WTC11 (cell line): ENCODE measurements at regions not wholly inside any gene's neighbourhood (a gene's known extent, or its start where the extent isn't known, plus 50 kb on each side); places are given as distances from the start of the nearest gene placed in this dataset.

ENCODE experiments used
- ATAC-seq: fragments of 200-7000 bp; cut with Tn5 transposase; 2 replicates; pipeline ENCODE4 v1.10.0; 2021; ENCODE audit warnings: mild to moderate bottlenecking, moderate library complexity
- CTCF ChIA-PET: fragments of 300-600 bp; sonication (Branson Sonifier 250); formaldehyde crosslinking; loops from one replicate; lab custom pipeline; 2021; ENCODE audit warnings: antibody characterized with exemption; lab: Charles Lee
- POLR2A ChIA-PET: fragments of 350-600 bp; sonication (Branson Sonifier 250); formaldehyde crosslinking; loops from one replicate; lab custom pipeline; 2021; ENCODE audit warnings: antibody characterized with exemption; lab: Charles Lee
- DNase-seq: peaks from one replicate; pipeline ENCODE4 v3.0.0; 2021; ENCODE audit warnings: low spot score
- H3K27ac Mint-ChIP-seq: 2 replicates; pipeline ENCODE4 v1.8.0; 2021; ENCODE audit warnings: mixed read lengths
- H3K27me3 Mint-ChIP-seq: 2 replicates; pipeline ENCODE4 v1.8.0; 2021; ENCODE audit warnings: low read depth, mild to moderate bottlenecking, moderate library complexity, mixed read lengths
- H3K36me3 Mint-ChIP-seq: 2 replicates; pipeline ENCODE4 v1.8.0; 2021; ENCODE audit warnings: mixed read lengths
- H3K4me1 Mint-ChIP-seq: 2 replicates; pipeline ENCODE4 v1.8.0; 2022; ENCODE audit warnings: mixed read lengths
- H3K4me3 Mint-ChIP-seq: 2 replicates; pipeline ENCODE4 v1.8.0; 2021; ENCODE audit warnings: mild to moderate bottlenecking, moderate library complexity, mixed read lengths
- H3K9me3 Mint-ChIP-seq: 2 replicates; pipeline ENCODE4 v1.8.0; 2021; ENCODE audit warnings: mixed read lengths
- ARID4B ChIP-seq: sonication (generic); formaldehyde crosslinking; IDR thresholded peaks from 2 replicates; pipeline ENCODE4 v1.8.0; 2023; ENCODE audit warnings: missing genetic modification reagents, mild to moderate bottlenecking, borderline replicate concordance
- E2F1 ChIP-seq: sonication (generic); formaldehyde crosslinking; IDR thresholded peaks from 2 replicates; pipeline ENCODE4 v1.8.0; 2022; ENCODE audit warnings: mild to moderate bottlenecking, missing genetic modification reagents
- ELF4 ChIP-seq: sonication (generic); formaldehyde crosslinking; IDR thresholded peaks from 2 replicates; pipeline ENCODE4 v1.8.1; 2022; ENCODE audit warnings: low read depth, mild to moderate bottlenecking, moderate library complexity, missing genetic modification reagents
- ETV6 ChIP-seq: sonication (generic); formaldehyde crosslinking; IDR thresholded peaks from 2 replicates; pipeline ENCODE4 v1.8.1; 2022; ENCODE audit warnings: mild to moderate bottlenecking, missing genetic modification reagents
- GABPB1 ChIP-seq: sonication (generic); formaldehyde crosslinking; IDR thresholded peaks from 2 replicates; pipeline ENCODE4 v1.8.1; 2023; ENCODE audit warnings: mild to moderate bottlenecking, missing genetic modification reagents
- HMGA2 ChIP-seq: fragments of 250-450 bp; sonication (Bioruptor Pico); IDR thresholded peaks from 2 replicates; pipeline ENCODE4 v1.4.0; 2021; ENCODE audit warnings: mild to moderate bottlenecking, moderate library complexity
- KAT7 ChIP-seq: sonication (generic); formaldehyde crosslinking; IDR thresholded peaks from 2 replicates; pipeline ENCODE4 v1.8.1; 2023; ENCODE audit warnings: missing genetic modification reagents, mild to moderate bottlenecking, borderline replicate concordance
- MXD4 ChIP-seq: fragments of 250-450 bp; sonication (Bioruptor Pico); IDR thresholded peaks from 2 replicates; pipeline ENCODE4 v1.8.0; 2021; ENCODE audit warnings: mild to moderate bottlenecking, moderate library complexity, borderline replicate concordance
- MYBL2 ChIP-seq: sonication (generic); formaldehyde crosslinking; IDR thresholded peaks from 2 replicates; pipeline ENCODE4 v1.8.1; 2023; ENCODE audit warnings: mild to moderate bottlenecking, moderate library complexity, missing genetic modification reagents
- NFE2L1 ChIP-seq: sonication (generic); formaldehyde crosslinking; IDR thresholded peaks from 2 replicates; pipeline ENCODE4 v1.8.1; 2023; ENCODE audit warnings: missing genetic modification reagents
- PREB ChIP-seq: sonication (generic); formaldehyde crosslinking; IDR thresholded peaks from 2 replicates; pipeline ENCODE4 v1.8.1; 2022; ENCODE audit warnings: mild to moderate bottlenecking, missing genetic modification reagents, moderate library complexity, borderline replicate concordance
- SMAD3 ChIP-seq: sonication (generic); formaldehyde crosslinking; IDR thresholded peaks from 2 replicates; pipeline ENCODE4 v1.8.0; 2022; ENCODE audit warnings: missing genetic modification reagents, mild to moderate bottlenecking, borderline replicate concordance
- TCF7 ChIP-seq: sonication (generic); formaldehyde crosslinking; IDR thresholded peaks from 2 replicates; pipeline ENCODE4 v1.8.0; 2022; ENCODE audit warnings: mild to moderate bottlenecking, low read depth, missing genetic modification reagents, moderate library complexity
- TEAD1 ChIP-seq: sonication (generic); formaldehyde crosslinking; IDR thresholded peaks from 2 replicates; pipeline ENCODE4 v1.8.0; 2022; ENCODE audit warnings: mild to moderate bottlenecking, missing genetic modification reagents
- TEAD4 ChIP-seq: sonication (generic); formaldehyde crosslinking; IDR thresholded peaks from 2 replicates; pipeline ENCODE4 v1.8.0; 2022; ENCODE audit warnings: mild to moderate bottlenecking, missing genetic modification reagents
- ZBTB21 ChIP-seq: sonication (generic); formaldehyde crosslinking; IDR thresholded peaks from 2 replicates; pipeline ENCODE4 v1.8.1; 2023; ENCODE audit warnings: mild to moderate bottlenecking, missing genetic modification reagents, borderline replicate concordance
- ZBTB43 ChIP-seq: sonication (generic); formaldehyde crosslinking; IDR thresholded peaks from 2 replicates; pipeline ENCODE4 v1.8.1; 2023; ENCODE audit warnings: mild to moderate bottlenecking, missing genetic modification reagents
- ZNF281 ChIP-seq: sonication (generic); formaldehyde crosslinking; IDR thresholded peaks from 2 replicates; pipeline ENCODE4 v1.8.0; 2023; ENCODE audit warnings: mild to moderate bottlenecking, missing genetic modification reagents

GRCh38 chr2:51990684-51991083, 958.8 kb upstream of the NRXN1 start:
- ATAC-seq (peak; percentile 60; the same call in 1 of the 2 replicates), DNase-seq (no peak)
- ChIA-PET POLR2A (no interaction called here), CTCF (no interaction called here)
- Mint-ChIP-seq H3K36me3 (no peaks in the 10 kb centered on the region), H3K27me3 (no peaks in the 10 kb centered on the region), H3K4me1 (peaks cover 14% of the 10 kb centered on the region), H3K9me3 (peaks cover 4% of the 10 kb centered on the region), H3K4me3 (no peak overlapping the region), H3K27ac (no peak overlapping the region)
- TF ChIP-seq ELF4 (CRISPR knock-in tag) (no peak), NFE2L1 (CRISPR knock-in tag) (no peak), E2F1 (no peak), TCF7 (CRISPR knock-in tag) (no peak), MYBL2 (CRISPR knock-in tag) (no peak), KAT7 (no peak), ZBTB43 (no peak), SMAD3 (no peak), HMGA2 (CRISPR knock-in tag) (no peak), PREB (CRISPR knock-in tag) (no peak), ZNF281 (no peak), TEAD4 (CRISPR knock-in tag) (no peak), ZBTB21 (no peak), MXD4 (CRISPR knock-in tag) (no peak), TEAD1 (CRISPR knock-in tag) (no peak), ETV6 (CRISPR knock-in tag) (no peak), ARID4B (CRISPR knock-in tag) (no peak), GABPB1 (no peak)
